Thoracic aorta (tissue), 2 donors: ENCODE measurements at regions not wholly inside any gene's neighbourhood (a gene's known extent, or its start where the extent isn't known, plus 50 kb on each side); places are given as distances from the start of the nearest gene placed in this dataset.
"Not testable (repeated sequence)": the region's sequence is repeated elsewhere in the genome, so short reads cannot be mapped to it uniquely, and the experiment has no call there.

Experiments used
- ATAC-seq: fragments of 150-250 bp; one replicate; pipeline ENCODE4 v1.8.0; 2017; ENCODE audit warnings: low read depth; ENCODE audit not compliant: insufficient number of reproducible peaks, low FRiP score
- DNase-seq: peaks from one replicate; pipeline ENCODE4 v3.0.0-alpha.2; 2020; ENCODE audit warnings: low spot score
- H3K27ac ChIP-seq, 2 donors: fragments of 200-600 bp; sonication (generic); 1 replicate in 1 of 2; 2 replicates in 1 of 2; pipeline ENCODE4 v1.5.1; 2016; ENCODE audit warnings: mild to moderate bottlenecking in 2 of 2, moderate library complexity in 2 of 2
- H3K27me3 ChIP-seq: fragments of 200-600 bp; sonication (generic); replicated peaks from 2 replicates; pipeline ENCODE4 v1.6.0; 2016; ENCODE audit warnings: mild to moderate bottlenecking; ENCODE audit not compliant: insufficient read depth
- H3K36me3 ChIP-seq: fragments of 200-600 bp; sonication (generic); one replicate; pipeline ENCODE4 v1.5.1; 2016
- H3K4me1 ChIP-seq, 2 donors: fragments of 200-600 bp; sonication (generic); 1 replicate in 1 of 2; 2 replicates in 1 of 2; pipeline versions ENCODE4 v1.5.1 to v1.6.0; 2016; ENCODE audit warnings: low read depth in 2 of 2, mild to moderate bottlenecking in 1 of 2; ENCODE audit not compliant: control insufficient read depth in 1 of 2
- H3K4me3 ChIP-seq: fragments of 200-600 bp; sonication (generic); 2 replicates; pipeline ENCODE4 v1.5.1; 2016; ENCODE audit warnings: mild to moderate bottlenecking
- H3K9me3 ChIP-seq: fragments of 200-600 bp; sonication (generic); 2 replicates; pipeline ENCODE4 v1.5.1; 2016
- TF ChIP-seq, protein P1 (sequence below): fragments of 200-600 bp; sonication (generic); IDR thresholded peaks from one replicate; pipeline ENCODE4 v1.5.1; 2019; ENCODE audit warnings: antibody characterized with exemption

DNA sequence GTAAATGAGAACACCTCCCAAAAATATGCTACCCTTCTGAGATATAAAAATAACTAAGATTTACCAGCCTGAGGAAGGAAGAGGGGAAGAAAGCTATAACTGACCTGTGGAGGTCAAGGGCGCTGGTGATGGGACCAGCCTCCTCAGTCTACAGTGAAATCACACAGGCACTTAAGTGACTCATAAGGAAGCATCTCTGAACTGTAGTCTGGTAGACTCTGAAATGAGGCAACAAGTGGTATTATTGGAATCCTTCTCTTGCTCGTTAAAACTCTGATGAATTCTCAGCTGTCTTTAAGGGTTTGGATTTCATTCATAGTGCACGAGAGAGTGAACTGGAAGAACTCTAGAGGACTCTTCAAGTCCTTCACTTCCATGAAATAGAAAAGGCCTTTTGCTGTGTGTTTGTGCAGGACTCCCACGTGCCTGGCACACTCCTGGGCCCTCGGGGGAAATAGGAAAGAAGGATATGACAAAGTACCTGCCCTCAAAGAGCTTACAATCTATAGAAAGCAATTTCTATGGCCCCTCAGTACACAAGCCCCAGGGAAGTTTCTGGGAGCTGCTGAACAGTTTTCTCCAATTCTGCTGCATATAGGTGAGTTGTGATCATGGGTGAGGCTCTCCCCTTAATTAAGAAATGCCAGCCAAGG lies 231.8 kb upstream of the RREB1 start:
- no peaks in the 10 kb centered on the region for H3K4me1 ChIP-seq
- DNase-seq (no peak), ATAC-seq (no peak)
- TF ChIP-seq, protein P1, sequence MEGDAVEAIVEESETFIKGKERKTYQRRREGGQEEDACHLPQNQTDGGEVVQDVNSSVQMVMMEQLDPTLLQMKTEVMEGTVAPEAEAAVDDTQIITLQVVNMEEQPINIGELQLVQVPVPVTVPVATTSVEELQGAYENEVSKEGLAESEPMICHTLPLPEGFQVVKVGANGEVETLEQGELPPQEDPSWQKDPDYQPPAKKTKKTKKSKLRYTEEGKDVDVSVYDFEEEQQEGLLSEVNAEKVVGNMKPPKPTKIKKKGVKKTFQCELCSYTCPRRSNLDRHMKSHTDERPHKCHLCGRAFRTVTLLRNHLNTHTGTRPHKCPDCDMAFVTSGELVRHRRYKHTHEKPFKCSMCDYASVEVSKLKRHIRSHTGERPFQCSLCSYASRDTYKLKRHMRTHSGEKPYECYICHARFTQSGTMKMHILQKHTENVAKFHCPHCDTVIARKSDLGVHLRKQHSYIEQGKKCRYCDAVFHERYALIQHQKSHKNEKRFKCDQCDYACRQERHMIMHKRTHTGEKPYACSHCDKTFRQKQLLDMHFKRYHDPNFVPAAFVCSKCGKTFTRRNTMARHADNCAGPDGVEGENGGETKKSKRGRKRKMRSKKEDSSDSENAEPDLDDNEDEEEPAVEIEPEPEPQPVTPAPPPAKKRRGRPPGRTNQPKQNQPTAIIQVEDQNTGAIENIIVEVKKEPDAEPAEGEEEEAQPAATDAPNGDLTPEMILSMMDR: no peak
- H3K4me3 ChIP-seq: no peak overlapping the region
- H3K36me3 ChIP-seq: no peaks in the 10 kb centered on the region
- H3K9me3 ChIP-seq: no peaks in the 10 kb centered on the region
- H3K27me3 ChIP-seq: no peaks in the 10 kb centered on the region
- H3K27ac ChIP-seq: no peak overlapping the region

DNA sequence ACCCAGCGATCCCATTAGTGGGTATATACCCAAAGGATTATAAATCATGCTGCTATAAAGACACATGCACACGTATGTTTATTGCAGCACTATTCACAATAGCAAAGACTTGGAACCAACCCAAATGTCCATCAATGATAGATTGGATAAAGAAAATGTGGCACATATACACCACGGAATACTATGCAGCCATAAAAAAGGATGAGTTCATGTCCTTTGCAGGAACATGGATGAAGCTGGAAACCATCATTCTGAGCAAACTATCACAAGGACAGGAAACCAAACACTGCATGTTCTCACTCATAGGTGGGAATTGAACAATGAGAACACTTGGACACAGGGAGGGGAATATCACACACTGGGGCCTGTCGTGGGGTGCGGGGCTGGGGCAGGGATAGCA lies 230.0 kb upstream of the RREB1 start:
- not testable (repeated sequence) for DNase-seq, ATAC-seq, H3K9me3 ChIP-seq, H3K4me3 ChIP-seq, H3K27me3 ChIP-seq, H3K36me3 ChIP-seq, H3K27ac ChIP-seq, H3K4me1 ChIP-seq

DNA sequence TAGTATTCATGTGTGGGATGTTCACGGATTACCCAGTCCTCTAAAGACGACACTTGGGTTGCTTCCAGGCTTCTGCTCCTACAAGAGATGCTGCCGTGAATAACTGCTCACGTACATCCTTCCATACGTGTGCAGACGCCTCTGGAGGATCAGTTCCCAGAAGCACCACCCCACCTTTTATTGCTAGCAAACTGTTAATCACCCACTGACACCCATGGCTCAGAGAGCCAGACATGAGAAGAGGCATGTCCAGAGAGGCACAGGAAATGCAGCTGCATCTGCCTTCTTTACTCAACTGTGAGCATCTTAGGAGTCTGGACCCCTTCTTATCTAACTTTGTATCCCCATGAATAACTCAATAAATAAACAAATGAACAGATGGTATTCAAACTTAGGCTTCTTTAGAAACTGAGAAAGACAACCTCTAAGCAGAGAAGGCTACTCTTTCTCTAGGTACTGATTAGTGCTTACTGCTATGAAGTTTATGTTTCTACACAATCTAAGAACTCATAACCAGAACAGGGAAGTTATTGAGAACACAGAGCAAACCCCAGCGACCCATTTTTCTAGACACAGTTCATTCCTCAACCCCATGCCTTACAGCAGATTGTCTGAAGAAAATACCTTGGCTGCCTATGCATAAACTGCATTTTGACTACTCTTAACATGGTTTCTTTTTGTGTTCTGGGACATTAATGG lies 228.7 kb upstream of the RREB1 start:
- no peaks in the 10 kb centered on the region for H3K27me3 ChIP-seq
- H3K4me3 ChIP-seq: no peak overlapping the region
- no peaks in the 10 kb centered on the region for H3K9me3 ChIP-seq
- TF ChIP-seq, protein P1: no peak
- no peaks in the 10 kb centered on the region for H3K36me3 ChIP-seq
- no peak overlapping the region for H3K27ac ChIP-seq
- DNase-seq: no peak
- H3K4me1 ChIP-seq: no peaks in the 10 kb centered on the region
- no peak for ATAC-seq

DNA sequence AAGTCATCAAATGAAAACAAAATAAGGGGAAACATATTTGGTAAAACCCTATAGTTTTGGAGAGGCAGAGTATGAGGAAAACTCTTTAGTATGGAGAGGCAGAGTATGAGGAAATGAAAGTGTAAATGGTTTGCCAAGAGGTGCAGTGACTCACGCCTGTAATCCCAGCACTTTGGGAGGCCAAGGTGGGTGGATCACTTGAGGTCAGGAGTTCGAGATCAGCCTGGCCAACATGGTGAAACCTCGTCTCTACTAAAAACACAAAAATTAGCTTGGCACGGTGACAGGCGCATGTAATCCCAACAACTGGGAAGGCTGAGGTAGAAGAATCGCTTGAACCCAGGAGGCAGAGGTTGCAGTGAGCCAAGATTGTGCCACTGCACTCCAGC lies 228.2 kb upstream of the RREB1 start:
- H3K4me3 ChIP-seq, H3K36me3 ChIP-seq, H3K9me3 ChIP-seq, H3K27ac ChIP-seq, ATAC-seq, H3K4me1 ChIP-seq, H3K27me3 ChIP-seq, DNase-seq: not testable (repeated sequence)

DNA sequence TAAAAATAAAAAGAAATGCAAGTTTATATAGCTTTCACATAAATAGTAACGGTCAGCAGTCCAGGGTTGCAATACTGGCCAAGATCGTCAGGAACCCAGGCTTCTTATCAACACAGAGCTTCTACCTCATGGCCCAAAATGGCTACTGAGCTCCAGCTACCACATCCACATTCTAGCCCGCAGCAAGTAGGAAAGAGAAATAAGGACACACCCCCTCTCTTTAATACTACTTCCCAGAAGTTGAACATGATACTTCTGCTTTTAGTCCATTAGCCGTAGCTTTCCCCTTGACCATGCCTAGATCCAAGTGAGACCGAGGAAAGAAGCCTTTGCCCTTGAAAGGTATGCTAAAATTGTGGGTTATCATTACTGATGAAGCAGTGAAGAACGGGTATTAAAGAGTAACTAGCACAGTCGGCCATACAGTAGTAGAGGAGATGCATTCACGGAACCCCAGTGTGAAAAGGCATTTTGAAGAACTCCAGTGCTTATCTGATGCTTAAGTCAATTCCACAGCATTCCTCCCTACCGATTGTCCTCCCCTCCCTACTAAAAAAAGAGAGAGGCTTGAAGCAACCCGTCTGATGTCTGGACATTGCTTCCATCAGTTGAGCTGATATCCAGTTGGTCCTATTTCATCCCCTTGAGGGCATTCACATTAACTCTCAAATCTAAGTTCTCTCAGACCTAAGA lies 226.9 kb upstream of the RREB1 start:
- no peaks in the 10 kb centered on the region for H3K4me1 ChIP-seq
- no peaks in the 10 kb centered on the region for H3K27me3 ChIP-seq
- TF ChIP-seq, protein P1: no peak
- H3K27ac ChIP-seq: no peak overlapping the region
- ATAC-seq (no peak), DNase-seq (no peak)
- no peaks in the 10 kb centered on the region for H3K36me3 ChIP-seq
- no peaks in the 10 kb centered on the region for H3K9me3 ChIP-seq
- no peak overlapping the region for H3K4me3 ChIP-seq

DNA sequence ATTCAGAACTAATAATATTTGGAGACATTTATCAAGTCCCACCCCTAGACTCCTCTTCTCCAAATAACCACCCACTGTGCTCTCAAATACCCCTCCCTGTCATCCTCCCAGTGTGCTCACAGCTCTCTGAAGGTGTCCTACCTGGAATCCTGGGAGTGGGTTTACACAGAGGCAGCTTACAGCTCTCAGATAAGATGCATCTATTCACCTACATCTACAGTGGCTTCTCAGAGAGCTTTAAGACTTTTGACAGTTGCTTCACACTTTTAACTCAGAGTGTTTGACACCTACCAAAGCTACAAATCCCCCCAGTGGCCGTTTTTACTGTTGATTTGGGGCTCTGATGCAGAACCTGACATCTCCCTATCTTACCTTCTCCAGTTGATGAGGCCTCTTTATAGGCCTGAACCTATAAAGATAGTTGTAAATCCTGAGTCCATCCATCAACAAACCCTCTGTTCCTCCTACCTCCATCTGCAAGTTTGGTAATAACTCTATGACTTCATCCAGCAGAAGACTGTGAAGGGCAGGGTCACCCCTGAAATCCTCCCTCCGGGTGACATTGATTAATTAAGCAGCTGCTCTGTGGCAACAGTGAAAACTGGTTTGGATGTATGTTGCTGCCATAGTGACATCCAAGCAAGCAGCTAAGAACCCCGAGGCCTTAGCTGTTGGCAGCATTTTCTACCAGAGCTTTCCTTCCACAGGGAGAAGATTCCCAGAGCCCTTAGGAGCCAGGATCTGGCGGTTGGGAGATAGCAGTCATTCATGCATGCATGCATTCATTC lies 226.1 kb upstream of the RREB1 start:
- no peaks in the 10 kb centered on the region for H3K36me3 ChIP-seq
- H3K4me3 ChIP-seq: no peak overlapping the region
- H3K27me3 ChIP-seq: no peaks in the 10 kb centered on the region
- ATAC-seq (no peak), DNase-seq (no peak)
- H3K9me3 ChIP-seq: no peaks in the 10 kb centered on the region
- TF ChIP-seq, protein P1: no peak
- no peaks in the 10 kb centered on the region for H3K4me1 ChIP-seq
- H3K27ac ChIP-seq: no peak overlapping the region
